ENCODE measurements at regions not wholly inside any gene's neighbourhood (a gene's known extent, or its start where the extent isn't known, plus 50 kb on each side); places are given as distances from the start of the nearest gene placed in this dataset.

GRCh38 chr14:98137131-98138025, 1134.6 kb downstream of the BCL11B start:
- H3K4me2 ChIP-seq (ENCODE audit: low read length): no peak overlapping the region
- H4K20me1 ChIP-seq (ENCODE audit: insufficient read depth): no peaks in the 10 kb centered on the region
- peaks cover 3% of the 10 kb centered on the region for H3F3A ChIP-seq (ENCODE audit: insufficient read depth, low read length, poor library complexity, severe bottlenecking)
- peak overlapping the region; percentile 42 for H2AFZ ChIP-seq (ENCODE audit: low read depth, low read length)
- H3K9me3 ChIP-seq (ENCODE audit: low read length): no peaks in the 10 kb centered on the region
- TF ChIP-seq SMC3 (conservative IDR thresholded peaks at IDR 0.05; ENCODE audit: poor library complexity): peak; percentile 26
- peak; percentile 53 for TF ChIP-seq POLR2AphosphoS5 (IDR thresholded peaks at IDR 0.05)
- TF ChIP-seq REST (IDR thresholded peaks at IDR 0.05; ENCODE audit: borderline replicate concordance): peak; percentile 36
- no peak for TF ChIP-seq TAF1 (IDR thresholded peaks at IDR 0.05; ENCODE audit: low read depth)
- TF ChIP-seq RAD21 (conservative IDR thresholded peaks at IDR 0.05): no peak
- TF ChIP-seq EP300 (conservative IDR thresholded peaks at IDR 0.05; ENCODE audit: poor library complexity, severe bottlenecking): peak; percentile 32
- peak overlapping the region; percentile 68 for H3K9ac ChIP-seq (ENCODE audit: low read length)
- no peaks in the 10 kb centered on the region for H3K27me3 ChIP-seq (ENCODE audit: insufficient read depth, low read depth, low read length)
- no peaks in the 10 kb centered on the region for H3K36me3 ChIP-seq (ENCODE audit: insufficient read depth, low read length)
- H3K4me3 ChIP-seq (ENCODE audit: low read length): peak overlapping the region; percentile 39
- peak overlapping the region; percentile 81 for H3K27ac ChIP-seq (ENCODE audit: low read length)
- H3K79me2 ChIP-seq (replicated peaks; ENCODE audit: insufficient read depth, low read length): no peaks in the 10 kb centered on the region
- H3K9me2 ChIP-seq (ENCODE audit: insufficient read depth, low read length): no peaks in the 10 kb centered on the region

GRCh38 chr14:98138666-98139065, 1133.3 kb downstream of the BCL11B start:
- Histone ChIP-seq H3K9me3 (ENCODE audit: low read length) (no peaks in the 10 kb centered on the region), H3K79me2 (replicated peaks; ENCODE audit: insufficient read depth, low read length) (no peaks in the 10 kb centered on the region), H3K27ac (ENCODE audit: low read length) (peak overlapping the region; percentile 81), H3F3A (ENCODE audit: insufficient read depth, low read length, poor library complexity, severe bottlenecking) (peaks cover 3% of the 10 kb centered on the region), H2AFZ (ENCODE audit: low read depth, low read length) (no peak overlapping the region), H3K27me3 (ENCODE audit: insufficient read depth, low read depth, low read length) (no peaks in the 10 kb centered on the region), H3K9ac (ENCODE audit: low read length) (peak overlapping the region; percentile 68), H4K20me1 (ENCODE audit: insufficient read depth) (no peaks in the 10 kb centered on the region), H3K4me2 (ENCODE audit: low read length) (no peak overlapping the region), H3K4me3 (ENCODE audit: low read length) (no peak overlapping the region), H3K36me3 (ENCODE audit: insufficient read depth, low read length) (no peaks in the 10 kb centered on the region), H3K9me2 (ENCODE audit: insufficient read depth, low read length) (no peaks in the 10 kb centered on the region)
- TF ChIP-seq EP300 (conservative IDR thresholded peaks at IDR 0.05; ENCODE audit: poor library complexity, severe bottlenecking) (no peak), TAF1 (IDR thresholded peaks at IDR 0.05; ENCODE audit: low read depth) (no peak), EZH2 (IDR thresholded peaks at IDR 0.05; ENCODE audit: borderline replicate concordance, insufficient read depth, low read length, poor library complexity, severe bottlenecking) (no peak), RAD21 (conservative IDR thresholded peaks at IDR 0.05) (peak; percentile 41), CTCF (IDR thresholded peaks at IDR 0.05; ENCODE audit: poor library complexity, severe bottlenecking) (peak; percentile 54), POLR2AphosphoS5 (IDR thresholded peaks at IDR 0.05) (no peak), MXI1 (conservative IDR thresholded peaks at IDR 0.05; ENCODE audit: poor library complexity, severe bottlenecking) (no peak), REST (IDR thresholded peaks at IDR 0.05; ENCODE audit: borderline replicate concordance) (no peak), SMC3 (conservative IDR thresholded peaks at IDR 0.05; ENCODE audit: poor library complexity) (no peak)

Measured in neural cell (in vitro differentiated cells).